ENCODE measurements at regions not wholly inside any gene's neighbourhood (a gene's known extent, or its start where the extent isn't known, plus 50 kb on each side); places are given as distances from the start of the nearest gene placed in this dataset.

DNA sequence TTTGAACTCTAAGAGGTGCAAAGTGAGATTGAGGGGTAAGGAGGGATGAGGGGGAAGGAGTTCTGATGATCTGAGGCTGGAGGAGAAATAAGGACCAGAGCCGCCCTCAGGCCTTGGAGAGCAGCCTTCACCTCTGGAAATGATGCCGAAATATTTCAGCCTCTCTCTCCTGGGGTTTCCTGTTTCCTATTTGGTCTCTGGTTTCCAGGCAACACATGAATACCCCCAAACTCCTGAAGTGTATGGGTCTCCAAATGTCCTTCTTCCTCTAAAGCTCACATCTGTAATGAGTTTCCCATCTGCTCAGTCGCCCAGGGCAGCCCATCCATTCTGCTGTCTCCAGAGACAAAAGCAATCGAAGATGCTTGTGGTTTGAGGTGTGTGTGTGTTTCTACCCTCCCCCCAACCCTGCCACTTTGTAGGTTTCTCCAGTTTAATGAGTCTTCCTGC lies 52.0 kb upstream of the FAM20B start:
- H3K4me3 ChIP-seq, result no peak overlapping the region
- TF ChIP-seq ZNF302 (CRISPR knock-in tag; IDR thresholded peaks at IDR 0.05), result no peak
- TF ChIP-seq HDAC2 (IDR thresholded peaks at IDR 0.05), result no peak
- TF ChIP-seq, protein P1, sequence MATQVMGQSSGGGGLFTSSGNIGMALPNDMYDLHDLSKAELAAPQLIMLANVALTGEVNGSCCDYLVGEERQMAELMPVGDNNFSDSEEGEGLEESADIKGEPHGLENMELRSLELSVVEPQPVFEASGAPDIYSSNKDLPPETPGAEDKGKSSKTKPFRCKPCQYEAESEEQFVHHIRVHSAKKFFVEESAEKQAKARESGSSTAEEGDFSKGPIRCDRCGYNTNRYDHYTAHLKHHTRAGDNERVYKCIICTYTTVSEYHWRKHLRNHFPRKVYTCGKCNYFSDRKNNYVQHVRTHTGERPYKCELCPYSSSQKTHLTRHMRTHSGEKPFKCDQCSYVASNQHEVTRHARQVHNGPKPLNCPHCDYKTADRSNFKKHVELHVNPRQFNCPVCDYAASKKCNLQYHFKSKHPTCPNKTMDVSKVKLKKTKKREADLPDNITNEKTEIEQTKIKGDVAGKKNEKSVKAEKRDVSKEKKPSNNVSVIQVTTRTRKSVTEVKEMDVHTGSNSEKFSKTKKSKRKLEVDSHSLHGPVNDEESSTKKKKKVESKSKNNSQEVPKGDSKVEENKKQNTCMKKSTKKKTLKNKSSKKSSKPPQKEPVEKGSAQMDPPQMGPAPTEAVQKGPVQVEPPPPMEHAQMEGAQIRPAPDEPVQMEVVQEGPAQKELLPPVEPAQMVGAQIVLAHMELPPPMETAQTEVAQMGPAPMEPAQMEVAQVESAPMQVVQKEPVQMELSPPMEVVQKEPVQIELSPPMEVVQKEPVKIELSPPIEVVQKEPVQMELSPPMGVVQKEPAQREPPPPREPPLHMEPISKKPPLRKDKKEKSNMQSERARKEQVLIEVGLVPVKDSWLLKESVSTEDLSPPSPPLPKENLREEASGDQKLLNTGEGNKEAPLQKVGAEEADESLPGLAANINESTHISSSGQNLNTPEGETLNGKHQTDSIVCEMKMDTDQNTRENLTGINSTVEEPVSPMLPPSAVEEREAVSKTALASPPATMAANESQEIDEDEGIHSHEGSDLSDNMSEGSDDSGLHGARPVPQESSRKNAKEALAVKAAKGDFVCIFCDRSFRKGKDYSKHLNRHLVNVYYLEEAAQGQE (IDR thresholded peaks at IDR 0.05), result no peak
- no peak for TF ChIP-seq FOSL2 (IDR thresholded peaks at IDR 0.05)
- no peak for TF ChIP-seq FOSL2 (CRISPR knock-in tag; IDR thresholded peaks at IDR 0.05)
- TF ChIP-seq MYC (IDR thresholded peaks at IDR 0.05; ENCODE audit: borderline replicate concordance, low read length), result no peak
- no peak for TF ChIP-seq CEBPB (IDR thresholded peaks at IDR 0.05)
- no peak for TF ChIP-seq MAFK (IDR thresholded peaks at IDR 0.05; ENCODE audit: partially characterized antibody)
- TF ChIP-seq HOXB5 (CRISPR knock-in tag; IDR thresholded peaks at IDR 0.05), result no peak
- TF ChIP-seq, protein P2, sequence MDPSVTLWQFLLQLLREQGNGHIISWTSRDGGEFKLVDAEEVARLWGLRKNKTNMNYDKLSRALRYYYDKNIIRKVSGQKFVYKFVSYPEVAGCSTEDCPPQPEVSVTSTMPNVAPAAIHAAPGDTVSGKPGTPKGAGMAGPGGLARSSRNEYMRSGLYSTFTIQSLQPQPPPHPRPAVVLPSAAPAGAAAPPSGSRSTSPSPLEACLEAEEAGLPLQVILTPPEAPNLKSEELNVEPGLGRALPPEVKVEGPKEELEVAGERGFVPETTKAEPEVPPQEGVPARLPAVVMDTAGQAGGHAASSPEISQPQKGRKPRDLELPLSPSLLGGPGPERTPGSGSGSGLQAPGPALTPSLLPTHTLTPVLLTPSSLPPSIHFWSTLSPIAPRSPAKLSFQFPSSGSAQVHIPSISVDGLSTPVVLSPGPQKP (IDR thresholded peaks at IDR 0.05; ENCODE audit: low read depth, low read length), result no peak
- TF ChIP-seq, protein P3, sequence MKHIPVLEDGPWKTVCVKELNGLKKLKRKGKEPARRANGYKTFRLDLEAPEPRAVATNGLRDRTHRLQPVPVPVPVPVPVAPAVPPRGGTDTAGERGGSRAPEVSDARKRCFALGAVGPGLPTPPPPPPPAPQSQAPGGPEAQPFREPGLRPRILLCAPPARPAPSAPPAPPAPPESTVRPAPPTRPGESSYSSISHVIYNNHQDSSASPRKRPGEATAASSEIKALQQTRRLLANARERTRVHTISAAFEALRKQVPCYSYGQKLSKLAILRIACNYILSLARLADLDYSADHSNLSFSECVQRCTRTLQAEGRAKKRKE (CRISPR knock-in tag; IDR thresholded peaks at IDR 0.05; ENCODE audit: low read depth), result no peak
- TF ChIP-seq HOXA7 (CRISPR knock-in tag; IDR thresholded peaks at IDR 0.05), result no peak
- CTCF ChIA-PET, result interaction anchor here (3.8 kb wide), 1 partner anchor 29 kb away, joined by 16 read pairs; no protein-coding TSS in a partner anchor
- WGBS (ENCODE audit: missing lambda C conversion rate), result 68% methylated on average over 4 of the region's 4 CpGs
- no peak overlapping the region for H3K4me2 ChIP-seq
- no peak overlapping the region for H3K27ac ChIP-seq
- no peak for FAIRE-seq
- H3K4me1 ChIP-seq, result no peaks in the 10 kb centered on the region
- peaks cover 19% of the 10 kb centered on the region; the same call in 2 of the 3 replicates for H3K9me3 ChIP-seq
- POLR2A ChIA-PET, result no interaction called here
- ATAC-seq, result no peak
- no peak for DNase-seq (ENCODE audit: low read depth in 1 of 2, low spot score in 1 of 2)
